Activated CD4-positive, alpha-beta T cell treated with anti-CD3 and anti-CD28 coated beads, Interleukin-2, amount 10 ng/mL, durations not matched to agents 7 days and 5 days (primary cell): ENCODE measurements at regions not wholly inside any gene's neighbourhood (a gene's known extent, or its start where the extent isn't known, plus 50 kb on each side); places are given as distances from the start of the nearest gene placed in this dataset.

ENCODE experiments used
- CTCF ChIA-PET: fragments of 350-600 bp; sonication (Branson Sonifier 250); formaldehyde crosslinking; loops from one replicate; lab custom pipeline; 2021; ENCODE audit warnings: antibody characterized with exemption; lab: Charles Lee
- POLR2A ChIA-PET: fragments of 350-600 bp; sonication (Branson Sonifier 250); formaldehyde crosslinking; loops from one replicate; lab custom pipeline; 2021; ENCODE audit warnings: antibody characterized with exemption; lab: Charles Lee
- DNase-seq: peaks from one replicate; pipeline ENCODE4 v3.0.0-alpha.2; 2020
- H3K27ac Mint-ChIP-seq: one replicate; pipeline ENCODE4 v1.8.0; 2021; ENCODE audit warnings: mild to moderate bottlenecking, moderate library complexity, mixed read lengths
- H3K27me3 Mint-ChIP-seq: one replicate; pipeline ENCODE4 v1.8.0; 2021; ENCODE audit warnings: mixed read lengths
- H3K36me3 Mint-ChIP-seq: one replicate; pipeline ENCODE4 v1.8.0; 2021; ENCODE audit warnings: low read depth, mixed read lengths
- H3K4me1 Mint-ChIP-seq: one replicate; pipeline ENCODE4 v1.8.0; 2021; ENCODE audit warnings: mixed read lengths
- H3K4me3 Mint-ChIP-seq: one replicate; pipeline ENCODE4 v1.8.0; 2021; ENCODE audit warnings: mild to moderate bottlenecking, moderate library complexity, mixed read lengths
- H3K9me3 Mint-ChIP-seq: one replicate; pipeline ENCODE4 v1.8.0; 2021; ENCODE audit warnings: mixed read lengths

GRCh38 chr1:17950728-17951127 lies 156.9 kb upstream of the IGSF21 start:
- Mint-ChIP-seq H3K9me3 (no peaks in the 10 kb centered on the region), H3K4me1 (no peaks in the 10 kb centered on the region), H3K36me3 (no peaks in the 10 kb centered on the region), H3K4me3 (no peak overlapping the region), H3K27ac (no peak overlapping the region), H3K27me3 (no peaks in the 10 kb centered on the region)
- POLR2A ChIA-PET, result no interaction called here
- DNase-seq, result no peak
- CTCF ChIA-PET, result no interaction called here

- ChIA-PET POLR2A (no interaction called here), CTCF (no interaction called here)
- H3K9me3 Mint-ChIP-seq, result no peaks in the 10 kb centered on the region
- no peaks in the 10 kb centered on the region for H3K27me3 Mint-ChIP-seq
- H3K4me1 Mint-ChIP-seq, result no peaks in the 10 kb centered on the region
- H3K27ac Mint-ChIP-seq, result no peak overlapping the region
- no peaks in the 10 kb centered on the region for H3K36me3 Mint-ChIP-seq
- DNase-seq, result no peak
- no peak overlapping the region for H3K4me3 Mint-ChIP-seq
These were observed 155.1 kb upstream of the IGSF21 start for GRCh38 chr1:17952506-17952905.

- H3K27me3 Mint-ChIP-seq, result no peaks in the 10 kb centered on the region
- POLR2A ChIA-PET, result no interaction called here
- CTCF ChIA-PET, result no interaction called here
- H3K4me1 Mint-ChIP-seq, result no peaks in the 10 kb centered on the region
- no peak for DNase-seq
- H3K36me3 Mint-ChIP-seq, result no peaks in the 10 kb centered on the region
- no peak overlapping the region for H3K4me3 Mint-ChIP-seq
- no peak overlapping the region for H3K27ac Mint-ChIP-seq
- no peaks in the 10 kb centered on the region for H3K9me3 Mint-ChIP-seq
These were observed 153.7 kb upstream of the IGSF21 start for GRCh38 chr1:17953921-17954320.

GRCh38 chr1:17955302-17956285 lies 152.0 kb upstream of the IGSF21 start:
- no peaks in the 10 kb centered on the region for H3K9me3 Mint-ChIP-seq
- ChIA-PET POLR2A (no interaction called here), CTCF (interaction anchor here (0.7 kb wide), 1 partner anchor 87 kb away, joined by 4 read pairs; no protein-coding TSS in a partner anchor)
- H3K4me1 Mint-ChIP-seq, result no peaks in the 10 kb centered on the region
- no peak overlapping the region for H3K4me3 Mint-ChIP-seq
- no peak overlapping the region for H3K27ac Mint-ChIP-seq
- no peaks in the 10 kb centered on the region for H3K36me3 Mint-ChIP-seq
- no peak for DNase-seq
- no peaks in the 10 kb centered on the region for H3K27me3 Mint-ChIP-seq

- CTCF ChIA-PET, result no interaction called here
- no peaks in the 10 kb centered on the region for H3K36me3 Mint-ChIP-seq
- no peaks in the 10 kb centered on the region for H3K4me1 Mint-ChIP-seq
- POLR2A ChIA-PET, result no interaction called here
- no peak for DNase-seq
- no peak overlapping the region for H3K27ac Mint-ChIP-seq
- H3K9me3 Mint-ChIP-seq, result no peaks in the 10 kb centered on the region
- H3K27me3 Mint-ChIP-seq, result no peaks in the 10 kb centered on the region
- no peak overlapping the region for H3K4me3 Mint-ChIP-seq
These were observed 149.9 kb upstream of the IGSF21 start for GRCh38 chr1:17957588-17958267.

GRCh38 chr1:17958704-17959103 lies 148.9 kb upstream of the IGSF21 start:
- Mint-ChIP-seq H3K4me1 (no peaks in the 10 kb centered on the region), H3K27me3 (no peaks in the 10 kb centered on the region), H3K4me3 (no peak overlapping the region), H3K36me3 (no peaks in the 10 kb centered on the region), H3K9me3 (no peaks in the 10 kb centered on the region), H3K27ac (no peak overlapping the region)
- POLR2A ChIA-PET, result no interaction called here
- DNase-seq, result no peak
- CTCF ChIA-PET, result no interaction called here

- no peaks in the 10 kb centered on the region for H3K4me1 Mint-ChIP-seq
- H3K27ac Mint-ChIP-seq, result no peak overlapping the region
- no peaks in the 10 kb centered on the region for H3K27me3 Mint-ChIP-seq
- CTCF ChIA-PET, result no interaction called here
- POLR2A ChIA-PET, result no interaction called here
- no peak overlapping the region for H3K4me3 Mint-ChIP-seq
- no peaks in the 10 kb centered on the region for H3K36me3 Mint-ChIP-seq
- H3K9me3 Mint-ChIP-seq, result no peaks in the 10 kb centered on the region
- DNase-seq, result no peak
These were observed 144.1 kb upstream of the IGSF21 start for GRCh38 chr1:17963513-17963912.

- Mint-ChIP-seq H3K9me3 (no peaks in the 10 kb centered on the region), H3K4me3 (no peak overlapping the region), H3K36me3 (no peaks in the 10 kb centered on the region), H3K27me3 (no peaks in the 10 kb centered on the region), H3K4me1 (no peaks in the 10 kb centered on the region), H3K27ac (no peak overlapping the region)
- CTCF ChIA-PET, result interaction anchor here (0.6 kb wide), 1 partner anchor 9 kb away, joined by 3 read pairs; no protein-coding TSS in a partner anchor
- POLR2A ChIA-PET, result no interaction called here
- no peak for DNase-seq
These were observed 142.0 kb upstream of the IGSF21 start for GRCh38 chr1:17965515-17966100.

GRCh38 chr1:17966341-17966740 lies 141.3 kb upstream of the IGSF21 start:
- Mint-ChIP-seq H3K9me3 (no peaks in the 10 kb centered on the region), H3K36me3 (no peaks in the 10 kb centered on the region), H3K4me3 (no peak overlapping the region), H3K27me3 (no peaks in the 10 kb centered on the region), H3K27ac (no peak overlapping the region), H3K4me1 (no peaks in the 10 kb centered on the region)
- CTCF ChIA-PET, result no interaction called here
- POLR2A ChIA-PET, result no interaction called here
- no peak for DNase-seq

GRCh38 chr1:17967623-17968255 lies 139.9 kb upstream of the IGSF21 start:
- no peaks in the 10 kb centered on the region for H3K36me3 Mint-ChIP-seq
- H3K9me3 Mint-ChIP-seq, result no peaks in the 10 kb centered on the region
- no peak overlapping the region for H3K27ac Mint-ChIP-seq
- CTCF ChIA-PET, result no interaction called here
- H3K4me1 Mint-ChIP-seq, result no peaks in the 10 kb centered on the region
- no peak overlapping the region for H3K4me3 Mint-ChIP-seq
- POLR2A ChIA-PET, result no interaction called here
- DNase-seq, result no peak
- H3K27me3 Mint-ChIP-seq, result no peaks in the 10 kb centered on the region

- Mint-ChIP-seq H3K36me3 (no peaks in the 10 kb centered on the region), H3K9me3 (no peaks in the 10 kb centered on the region), H3K27ac (no peak overlapping the region), H3K27me3 (no peaks in the 10 kb centered on the region), H3K4me1 (no peaks in the 10 kb centered on the region), H3K4me3 (no peak overlapping the region)
- ChIA-PET CTCF (no interaction called here), POLR2A (no interaction called here)
- no peak for DNase-seq
These were observed 136.8 kb upstream of the IGSF21 start for GRCh38 chr1:17970757-17971156.

- Mint-ChIP-seq H3K4me3 (no peak overlapping the region), H3K27me3 (peaks cover 2% of the 10 kb centered on the region), H3K27ac (no peak overlapping the region), H3K4me1 (no peaks in the 10 kb centered on the region), H3K36me3 (no peaks in the 10 kb centered on the region), H3K9me3 (no peaks in the 10 kb centered on the region)
- POLR2A ChIA-PET, result no interaction called here
- CTCF ChIA-PET, result no interaction called here
- no peak for DNase-seq
These were observed 133.9 kb upstream of the IGSF21 start for GRCh38 chr1:17973694-17974093.

- Mint-ChIP-seq H3K9me3 (no peaks in the 10 kb centered on the region), H3K27me3 (peaks cover 2% of the 10 kb centered on the region), H3K27ac (no peak overlapping the region), H3K4me3 (no peak overlapping the region), H3K4me1 (no peaks in the 10 kb centered on the region), H3K36me3 (no peaks in the 10 kb centered on the region)
- ChIA-PET POLR2A (no interaction called here), CTCF (no interaction called here)
- DNase-seq, result no peak
These were observed 130.7 kb upstream of the IGSF21 start for GRCh38 chr1:17976854-17977253.
